TTC549 (cell line): ENCODE measurements at regions not wholly inside any gene's neighbourhood (a gene's known extent, or its start where the extent isn't known, plus 50 kb on each side); places are given as distances from the start of the nearest gene placed in this dataset.
"Not testable (repeated sequence)": the region's sequence is repeated elsewhere in the genome, so short reads cannot be mapped to it uniquely, and the experiment has no call there.

Source experiments
- FAIRE-seq: peaks from 2 replicates; lab custom pipeline; 2012; peaks lifted over from hg19 to GRCh38; lab: Jason Lieb, UNC

GRCh38 chr2:239831861-239832489, 193.2 kb downstream of the NDUFA10 start:
- no peak for FAIRE-seq

- no peak for FAIRE-seq
Measured at GRCh38 chr2:239831001-239831731, 194.0 kb downstream of the NDUFA10 start.

GRCh38 chr2:239830121-239831000, 194.8 kb downstream of the NDUFA10 start:
- FAIRE-seq, result no peak

- no peak for FAIRE-seq
Measured at GRCh38 chr2:239829326-239829725, 195.8 kb downstream of the NDUFA10 start.

- not testable (repeated sequence) for FAIRE-seq
Measured at GRCh38 chr2:239828973-239829275, 196.2 kb downstream of the NDUFA10 start.

- no peak for FAIRE-seq
Measured at GRCh38 chr2:239828192-239828972, 196.8 kb downstream of the NDUFA10 start.

GRCh38 chr2:239827523-239827890, 197.6 kb downstream of the NDUFA10 start:
- no peak for FAIRE-seq

GRCh38 chr2:239826786-239827522, 198.2 kb downstream of the NDUFA10 start:
- no peak for FAIRE-seq

GRCh38 chr2:239826376-239826775, 198.8 kb downstream of the NDUFA10 start:
- no peak for FAIRE-seq

GRCh38 chr2:239825705-239825979, 199.5 kb downstream of the NDUFA10 start:
- no peak for FAIRE-seq

- no peak for FAIRE-seq
Measured at GRCh38 chr2:239824866-239825704, 200.1 kb downstream of the NDUFA10 start.

GRCh38 chr2:239824046-239824694, 201.0 kb downstream of the NDUFA10 start:
- FAIRE-seq, result no peak

- FAIRE-seq, result no peak
Measured at GRCh38 chr2:239822146-239822831, 202.9 kb downstream of the NDUFA10 start.

- no peak for FAIRE-seq
Measured at GRCh38 chr2:239821694-239822075, 203.5 kb downstream of the NDUFA10 start.

GRCh38 chr2:239820836-239821693, 204.1 kb downstream of the NDUFA10 start:
- FAIRE-seq, result no peak

- FAIRE-seq, result no peak
Measured at GRCh38 chr2:239819974-239820555, 205.1 kb downstream of the NDUFA10 start.

GRCh38 chr2:239819091-239819973, 205.8 kb downstream of the NDUFA10 start:
- FAIRE-seq, result no peak
